Ishikawa (cell line): ENCODE measurements at regions not wholly inside any gene's neighbourhood (a gene's known extent, or its start where the extent isn't known, plus 50 kb on each side); places are given as distances from the start of the nearest gene placed in this dataset.

Source experiments
- EGR1 ChIP-seq: IDR thresholded peaks from 2 replicates; pipeline ENCODE4 v1.6.1; 2012
- EP300 ChIP-seq: IDR thresholded peaks from 2 replicates; pipeline ENCODE4 v1.6.1; 2012; ENCODE audit warnings: borderline replicate concordance
- RAD21 ChIP-seq: IDR thresholded peaks from 2 replicates; pipeline ENCODE4 v1.6.1; 2012; ENCODE audit warnings: low read depth
- TAF1 ChIP-seq: IDR thresholded peaks from 2 replicates; pipeline ENCODE4 v1.6.1; 2012; ENCODE audit warnings: low read depth, mild to moderate bottlenecking
- USF1 ChIP-seq: IDR thresholded peaks from 2 replicates; pipeline ENCODE4 v1.6.1; 2012

- no peak for TF ChIP-seq EP300
- no peak for TF ChIP-seq TAF1
- TF ChIP-seq EGR1 = no peak
- TF ChIP-seq RAD21 = no peak
- no peak for TF ChIP-seq USF1
Observed at GRCh38 chr6:91788501-91788900, 1201.6 kb upstream of the MAP3K7 start.
